ENCODE measurements at regions not wholly inside any gene's neighbourhood (a gene's known extent, or its start where the extent isn't known, plus 50 kb on each side); places are given as distances from the start of the nearest gene placed in this dataset.
A peak's percentile ranks its signal among the peaks of the same experiment; 100 is the strongest.

DNA sequence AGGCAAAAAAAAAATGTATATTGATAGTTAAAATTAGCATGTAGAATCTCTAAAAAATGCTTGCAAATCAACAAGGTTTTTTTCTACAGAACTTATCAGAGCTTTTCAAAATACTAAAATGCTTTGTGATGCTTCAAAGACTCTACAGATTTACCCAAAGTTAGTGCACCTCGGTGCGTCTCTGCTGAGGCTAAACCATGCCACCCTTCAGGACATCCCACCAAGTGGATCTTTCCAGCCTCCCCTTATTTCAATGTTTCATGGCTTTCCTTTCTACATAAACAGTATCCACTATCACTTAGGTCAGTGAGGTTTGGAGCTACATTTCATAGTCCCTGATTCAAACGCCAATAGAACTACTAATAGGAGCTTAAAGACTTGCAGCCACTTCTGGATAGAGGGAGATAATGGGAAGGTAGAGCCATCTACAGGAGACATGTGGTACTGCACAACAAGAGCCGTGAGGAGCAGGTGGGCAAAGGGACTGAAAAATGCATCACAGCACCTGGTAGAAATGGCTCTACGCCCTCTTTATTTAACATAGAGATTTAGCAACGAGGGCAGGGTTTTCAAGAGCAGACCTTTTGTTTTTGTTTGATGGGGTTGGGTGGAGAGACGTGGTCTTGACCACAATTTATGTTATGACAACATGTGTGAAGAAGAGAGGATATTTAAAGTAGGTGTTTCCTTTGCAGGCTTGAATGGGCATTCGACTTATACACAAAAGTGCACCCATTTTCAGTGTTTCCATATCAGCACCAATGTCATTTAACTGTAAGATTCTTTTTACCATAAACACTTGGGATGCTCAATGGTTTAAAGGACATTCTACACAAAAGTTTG lies 56.1 kb upstream of the SLC35G4 start:
- H3K4me3 ChIP-seq (ENCODE audit: control insufficient read depth in 1 of 7, extremely low read depth in 1 of 7, insufficient read depth in 4 of 7, low read depth in 2 of 7, low read length in 6 of 7): no peak overlapping the region
- no peaks in the 10 kb centered on the region for H3K36me3 ChIP-seq (ENCODE audit: control insufficient read depth in 4 of 4, insufficient read depth in 4 of 4, low read length in 3 of 4)
- no peak overlapping the region for H3K27ac ChIP-seq (ENCODE audit: insufficient read depth in 1 of 2, low read depth in 1 of 2, low read length in 2 of 2, poor library complexity in 1 of 2, severe bottlenecking in 2 of 2)
- POLR2A ChIA-PET: no interaction called here
- H3K9me3 ChIP-seq (ENCODE audit: control extremely low read depth in 1 of 5, control insufficient read depth in 4 of 5, insufficient read depth in 2 of 5, low read depth in 1 of 5, low read length in 4 of 5): no peaks in the 10 kb centered on the region
- peak; percentile 36 to 65 (median 62) for DNase-seq
- CTCF ChIA-PET: interaction anchor here (0.6 to 2.0 kb wide), 10 partner anchors 9 to 702 kb away, joined by 3 to 8 read pairs (median 4); no protein-coding TSS in a partner anchor
- no peaks in the 10 kb centered on the region for H3K4me1 ChIP-seq (ENCODE audit: control extremely low read depth in 1 of 4, control insufficient read depth in 4 of 4, insufficient read depth in 4 of 4, low read length in 3 of 4)
- WGBS (ENCODE audit: insufficient coverage): 44% methylated on average over 6 of the region's 8 CpGs
- H3K27me3 ChIP-seq (replicated peaks in 2 of 5; ENCODE audit: control insufficient read depth in 4 of 5, insufficient read depth in 5 of 5, low read length in 4 of 5): peaks cover 0 to 5% (median 0%) of the 10 kb centered on the region in 5 experiments

DNA sequence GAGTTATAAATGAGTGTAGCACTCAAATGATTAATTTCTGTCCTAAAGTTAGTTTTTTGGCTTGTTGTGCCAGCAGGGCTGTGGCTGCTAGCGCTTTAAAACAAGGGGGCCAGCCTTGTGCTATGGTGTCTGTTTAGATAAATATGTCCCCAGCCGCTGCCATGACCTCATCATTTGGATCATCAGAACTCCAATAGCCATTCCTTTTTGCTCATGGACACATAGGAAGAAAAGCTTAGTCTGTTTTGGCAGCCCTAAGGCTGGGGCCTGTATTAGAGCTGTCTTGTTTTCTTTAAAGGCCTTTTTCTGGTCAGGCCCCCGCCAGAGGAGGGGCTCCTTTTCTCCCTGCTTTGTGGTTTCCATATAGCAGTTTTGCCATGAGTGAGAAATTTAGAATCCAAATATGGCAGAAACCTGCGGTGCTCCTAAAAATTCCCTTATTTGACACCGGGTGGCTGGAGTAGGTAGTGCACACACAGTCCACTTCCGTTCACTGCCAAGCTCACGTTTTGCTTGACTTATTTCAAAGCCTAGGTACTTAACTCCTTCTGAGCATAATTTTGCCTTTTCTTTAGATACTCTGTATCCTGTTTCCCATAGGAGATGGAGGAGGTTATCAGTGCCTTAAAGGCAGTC lies 60.4 kb upstream of the SLC35G4 start:
- Histone ChIP-seq H3K9me3 (ENCODE audit: control extremely low read depth in 1 of 5, control insufficient read depth in 4 of 5, insufficient read depth in 2 of 5, low read depth in 1 of 5, low read length in 4 of 5) (peaks cover 0 to 17% (median 9%) of the 10 kb centered on the region in 5 experiments), H3K27me3 (replicated peaks in 2 of 5; ENCODE audit: control insufficient read depth in 4 of 5, insufficient read depth in 5 of 5, low read length in 4 of 5) (peaks cover 0 to 4% (median 0%) of the 10 kb centered on the region in 5 experiments), H3K36me3 (ENCODE audit: control insufficient read depth in 4 of 4, insufficient read depth in 4 of 4, low read length in 3 of 4) (no peaks in the 10 kb centered on the region), H3K27ac (ENCODE audit: insufficient read depth in 1 of 2, low read depth in 1 of 2, low read length in 2 of 2, poor library complexity in 1 of 2, severe bottlenecking in 2 of 2) (no peak overlapping the region), H3K4me1 (ENCODE audit: control extremely low read depth in 1 of 4, control insufficient read depth in 4 of 4, insufficient read depth in 4 of 4, low read length in 3 of 4) (no peaks in the 10 kb centered on the region), H3K4me3 (ENCODE audit: control insufficient read depth in 1 of 7, extremely low read depth in 1 of 7, insufficient read depth in 4 of 7, low read depth in 2 of 7, low read length in 6 of 7) (no peak overlapping the region)
- WGBS (ENCODE audit: insufficient coverage): 94% methylated on average over 6 of the region's 7 CpGs
- CTCF ChIA-PET: no interaction called here
- POLR2A ChIA-PET: no interaction called here
- DNase-seq: no peak

GRCh38 chr18:11548396-11548795 lies 61.0 kb upstream of the SLC35G4 start:
- ChIA-PET POLR2A (no interaction called here), CTCF (no interaction called here)

DNA sequence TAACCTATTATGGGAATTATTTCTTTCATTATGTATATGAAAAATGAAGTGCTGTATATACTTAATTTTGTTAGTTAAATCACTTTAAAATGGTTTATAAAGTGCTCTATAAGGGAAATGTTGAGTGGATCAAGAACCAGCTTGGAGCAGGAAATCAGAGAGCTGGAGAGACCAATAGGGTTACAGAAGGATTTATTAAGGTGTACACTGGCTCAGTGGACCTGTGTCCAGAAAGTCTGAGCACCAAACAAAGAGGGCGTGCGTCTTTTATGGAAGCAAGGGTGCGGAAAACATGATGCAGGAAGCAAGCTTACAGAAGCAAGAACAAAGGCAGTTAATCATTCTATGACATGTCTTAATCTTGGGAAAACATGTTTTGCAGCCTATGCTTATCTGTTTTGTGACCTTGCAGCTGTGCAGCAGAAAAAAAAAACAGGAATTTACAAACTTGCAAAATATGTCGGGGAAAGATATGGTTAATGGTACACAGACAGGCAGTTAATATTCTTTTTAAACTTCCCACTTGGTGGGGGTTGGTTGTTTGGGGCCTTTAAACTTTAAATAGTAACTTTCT lies 65.2 kb upstream of the SLC35G4 start:
- Histone ChIP-seq H3K4me3 (ENCODE audit: control insufficient read depth in 1 of 7, extremely low read depth in 1 of 7, insufficient read depth in 4 of 7, low read depth in 2 of 7, low read length in 6 of 7) (no peak overlapping the region), H3K27ac (ENCODE audit: insufficient read depth in 1 of 2, low read depth in 1 of 2, low read length in 2 of 2, poor library complexity in 1 of 2, severe bottlenecking in 2 of 2) (no peak overlapping the region), H3K36me3 (ENCODE audit: control insufficient read depth in 4 of 4, insufficient read depth in 4 of 4, low read length in 3 of 4) (no peaks in the 10 kb centered on the region), H3K27me3 (replicated peaks in 2 of 5; ENCODE audit: control insufficient read depth in 4 of 5, insufficient read depth in 5 of 5, low read length in 4 of 5) (peaks cover 0 to 3% (median 0%) of the 10 kb centered on the region in 5 experiments), H3K9me3 (ENCODE audit: control extremely low read depth in 1 of 5, control insufficient read depth in 4 of 5, insufficient read depth in 2 of 5, low read depth in 1 of 5, low read length in 4 of 5) (peaks cover 0 to 18% (median 9%) of the 10 kb centered on the region in 5 experiments), H3K4me1 (ENCODE audit: control extremely low read depth in 1 of 4, control insufficient read depth in 4 of 4, insufficient read depth in 4 of 4, low read length in 3 of 4) (no peaks in the 10 kb centered on the region)
- ChIA-PET CTCF (interaction anchor here (1.8 kb wide), 1 partner anchor 9 kb away, joined by 7 read pairs; no protein-coding TSS in a partner anchor), POLR2A (no interaction called here)
- DNase-seq: peak in 1 of 3 donors; percentile 6
- 97% methylated on average over 3 of the region's 4 CpGs for WGBS (ENCODE audit: insufficient coverage)

More at GRCh38 chr18:11548396-11548795, 61.0 kb upstream of the SLC35G4 start:
- Histone ChIP-seq H3K4me3 (ENCODE audit: control insufficient read depth in 1 of 7, extremely low read depth in 1 of 7, insufficient read depth in 4 of 7, low read depth in 2 of 7, low read length in 6 of 7) (no peak overlapping the region), H3K36me3 (ENCODE audit: control insufficient read depth in 4 of 4, insufficient read depth in 4 of 4, low read length in 3 of 4) (no peaks in the 10 kb centered on the region), H3K4me1 (ENCODE audit: control extremely low read depth in 1 of 4, control insufficient read depth in 4 of 4, insufficient read depth in 4 of 4, low read length in 3 of 4) (no peaks in the 10 kb centered on the region), H3K9me3 (ENCODE audit: control extremely low read depth in 1 of 5, control insufficient read depth in 4 of 5, insufficient read depth in 2 of 5, low read depth in 1 of 5, low read length in 4 of 5) (peaks cover 0 to 18% (median 9%) of the 10 kb centered on the region in 5 experiments), H3K27me3 (replicated peaks in 2 of 5; ENCODE audit: control insufficient read depth in 4 of 5, insufficient read depth in 5 of 5, low read length in 4 of 5) (peaks cover 0 to 3% (median 0%) of the 10 kb centered on the region in 5 experiments), H3K27ac (ENCODE audit: insufficient read depth in 1 of 2, low read depth in 1 of 2, low read length in 2 of 2, poor library complexity in 1 of 2, severe bottlenecking in 2 of 2) (no peak overlapping the region)
- 100% methylated on average over 1 of the region's 1 CpG for WGBS (ENCODE audit: insufficient coverage)
- DNase-seq: no peak

- CTCF ChIA-PET: interaction anchor here (0.9 to 1.4 kb wide), 2 partner anchors 12 kb away, joined by 3 to 4 read pairs; no protein-coding TSS in a partner anchor
- peaks cover 0 to 21% (median 12%) of the 10 kb centered on the region in 5 experiments for H3K9me3 ChIP-seq (ENCODE audit: control extremely low read depth in 1 of 5, control insufficient read depth in 4 of 5, insufficient read depth in 2 of 5, low read depth in 1 of 5, low read length in 4 of 5)
- POLR2A ChIA-PET: no interaction called here
- H3K4me1 ChIP-seq (ENCODE audit: control extremely low read depth in 1 of 4, control insufficient read depth in 4 of 4, insufficient read depth in 4 of 4, low read length in 3 of 4): no peaks in the 10 kb centered on the region
- DNase-seq: no peak
- H3K27me3 ChIP-seq (replicated peaks in 2 of 5; ENCODE audit: control insufficient read depth in 4 of 5, insufficient read depth in 5 of 5, low read length in 4 of 5): peaks cover 0 to 3% (median 0%) of the 10 kb centered on the region in 5 experiments
- no peaks in the 10 kb centered on the region for H3K36me3 ChIP-seq (ENCODE audit: control insufficient read depth in 4 of 4, insufficient read depth in 4 of 4, low read length in 3 of 4)
- H3K27ac ChIP-seq (ENCODE audit: insufficient read depth in 1 of 2, low read depth in 1 of 2, low read length in 2 of 2, poor library complexity in 1 of 2, severe bottlenecking in 2 of 2): no peak overlapping the region
- 100% methylated on average over 1 of the region's 1 CpG for WGBS (ENCODE audit: insufficient coverage)
- H3K4me3 ChIP-seq (ENCODE audit: control insufficient read depth in 1 of 7, extremely low read depth in 1 of 7, insufficient read depth in 4 of 7, low read depth in 2 of 7, low read length in 6 of 7): no peak overlapping the region
These were observed 68.2 kb upstream of the SLC35G4 start for GRCh38 chr18:11541179-11541578.

DNA sequence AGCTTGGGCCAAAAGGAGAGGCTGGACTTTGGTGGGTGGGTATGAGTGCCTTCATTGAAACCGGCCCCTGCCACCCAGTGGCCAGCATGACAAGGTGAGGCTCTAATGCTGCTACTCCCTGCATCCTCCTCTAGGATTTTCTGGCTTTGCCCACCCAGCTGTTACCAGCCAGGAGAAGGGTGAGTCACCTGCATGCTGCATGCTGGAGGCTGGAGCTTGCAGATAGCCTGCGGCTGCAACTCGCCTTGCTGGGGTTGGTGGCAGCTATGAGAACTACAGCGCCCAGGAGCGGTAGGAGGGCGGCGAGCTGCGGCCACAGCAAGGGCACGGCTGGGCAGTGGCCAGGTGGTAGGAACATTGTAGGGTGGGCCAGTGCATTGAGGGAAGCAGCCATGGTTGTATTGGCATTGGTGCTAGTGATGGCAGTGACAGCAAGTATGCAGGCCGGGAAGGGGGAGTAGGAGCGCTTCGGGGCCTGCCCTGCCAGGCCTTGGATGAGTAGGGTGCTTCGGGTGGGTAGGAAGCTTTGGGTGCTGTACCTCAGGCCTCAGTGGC lies 75.4 kb upstream of the SLC35G4 start:
- 100% methylated on average over 8 of the region's 13 CpGs for WGBS (ENCODE audit: insufficient coverage)
- CTCF ChIA-PET: interaction anchor here (0.6 kb wide), 1 partner anchor 33 kb away, joined by 3 read pairs; no protein-coding TSS in a partner anchor
- Histone ChIP-seq H3K27ac (ENCODE audit: insufficient read depth in 1 of 2, low read depth in 1 of 2, low read length in 2 of 2, poor library complexity in 1 of 2, severe bottlenecking in 2 of 2) (no peak overlapping the region), H3K27me3 (replicated peaks in 2 of 5; ENCODE audit: control insufficient read depth in 4 of 5, insufficient read depth in 5 of 5, low read length in 4 of 5) (no peaks in the 10 kb centered on the region), H3K36me3 (ENCODE audit: control insufficient read depth in 4 of 4, insufficient read depth in 4 of 4, low read length in 3 of 4) (no peaks in the 10 kb centered on the region), H3K9me3 (ENCODE audit: control extremely low read depth in 1 of 5, control insufficient read depth in 4 of 5, insufficient read depth in 2 of 5, low read depth in 1 of 5, low read length in 4 of 5) (peaks cover 0 to 8% (median 2%) of the 10 kb centered on the region in 5 experiments), H3K4me3 (ENCODE audit: control insufficient read depth in 1 of 7, extremely low read depth in 1 of 7, insufficient read depth in 4 of 7, low read depth in 2 of 7, low read length in 6 of 7) (no peak overlapping the region), H3K4me1 (ENCODE audit: control extremely low read depth in 1 of 4, control insufficient read depth in 4 of 4, insufficient read depth in 4 of 4, low read length in 3 of 4) (no peaks in the 10 kb centered on the region)
- POLR2A ChIA-PET: no interaction called here
- DNase-seq: no peak
